Activated naive CD8-positive, alpha-beta T cell treated with anti-CD3 and anti-CD28 coated beads for 36 hours (primary cell): ENCODE measurements at regions not wholly inside any gene's neighbourhood (a gene's known extent, or its start where the extent isn't known, plus 50 kb on each side); places are given as distances from the start of the nearest gene placed in this dataset.

Source experiments
- DNase-seq: peaks from one replicate; pipeline ENCODE4 v3.0.0; 2021
- H3K27ac Mint-ChIP-seq: one replicate; pipeline ENCODE4 v1.8.0; 2022; ENCODE audit warnings: mild to moderate bottlenecking, moderate library complexity, mixed read lengths
- H3K27me3 Mint-ChIP-seq: one replicate; pipeline ENCODE4 v1.8.0; 2022; ENCODE audit warnings: mild to moderate bottlenecking, mixed read lengths
- H3K36me3 Mint-ChIP-seq: one replicate; pipeline ENCODE4 v1.8.0; 2021; ENCODE audit warnings: mild to moderate bottlenecking, mixed read lengths
- H3K4me1 Mint-ChIP-seq: one replicate; pipeline ENCODE4 v1.8.0; 2021; ENCODE audit warnings: mixed read lengths
- H3K4me3 Mint-ChIP-seq: one replicate; pipeline ENCODE4 v1.8.0; 2022; ENCODE audit warnings: mild to moderate bottlenecking, moderate library complexity, mixed read lengths
- H3K9me3 Mint-ChIP-seq: one replicate; pipeline ENCODE4 v1.8.0; 2022; ENCODE audit warnings: mixed read lengths

DNA sequence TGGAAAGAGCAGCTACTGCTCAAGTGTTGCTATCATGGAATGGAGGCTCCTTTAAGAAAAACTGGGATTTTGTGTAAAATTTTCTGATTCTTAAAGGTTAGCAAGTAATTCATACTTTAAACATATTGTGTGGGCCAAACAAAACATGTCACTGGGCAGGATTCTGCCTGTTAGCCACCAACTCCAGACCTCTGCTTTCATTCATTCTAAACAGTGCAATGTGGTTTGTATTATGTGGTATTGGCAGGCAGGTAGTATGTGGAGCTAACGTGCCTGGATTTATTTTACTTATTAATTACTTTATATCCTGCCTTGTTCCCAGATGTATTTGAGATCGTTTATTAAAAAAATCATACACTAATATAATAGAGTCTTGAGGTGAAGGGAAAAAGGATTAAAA, 1521.3 kb upstream of the ACVR2A start:
- no peak overlapping the region for H3K27ac Mint-ChIP-seq
- no peaks in the 10 kb centered on the region for H3K27me3 Mint-ChIP-seq
- no peak overlapping the region for H3K4me3 Mint-ChIP-seq
- DNase-seq, result no peak
- no peaks in the 10 kb centered on the region for H3K36me3 Mint-ChIP-seq
- H3K9me3 Mint-ChIP-seq, result no peaks in the 10 kb centered on the region
- H3K4me1 Mint-ChIP-seq, result no peaks in the 10 kb centered on the region

GRCh38 chr2:146321175-146321574, 1523.7 kb upstream of the ACVR2A start:
- no peaks in the 10 kb centered on the region for H3K36me3 Mint-ChIP-seq
- DNase-seq, result no peak
- H3K4me1 Mint-ChIP-seq, result no peaks in the 10 kb centered on the region
- no peaks in the 10 kb centered on the region for H3K9me3 Mint-ChIP-seq
- no peaks in the 10 kb centered on the region for H3K27me3 Mint-ChIP-seq
- H3K4me3 Mint-ChIP-seq, result no peak overlapping the region
- H3K27ac Mint-ChIP-seq, result no peak overlapping the region

DNA sequence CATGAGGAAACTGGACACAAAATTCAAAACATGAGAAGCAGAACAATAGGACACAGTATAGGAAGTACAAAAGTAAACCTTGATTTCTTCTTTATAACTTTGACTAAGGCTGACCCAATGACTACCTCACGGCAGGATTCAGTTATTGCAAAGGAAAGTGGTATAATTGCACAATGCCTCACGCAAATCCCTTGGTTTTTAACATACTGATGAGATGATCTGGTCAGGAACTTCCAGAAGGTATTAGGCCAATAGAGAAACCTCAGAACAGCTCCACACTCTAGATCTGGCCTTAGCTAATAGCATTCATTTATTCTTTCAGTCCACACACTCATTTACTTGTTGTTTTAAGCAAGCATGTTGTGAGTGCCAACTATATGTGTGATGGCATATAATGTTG, 1526.9 kb upstream of the ACVR2A start:
- Mint-ChIP-seq H3K4me1 (no peaks in the 10 kb centered on the region), H3K4me3 (no peak overlapping the region), H3K27ac (no peak overlapping the region), H3K27me3 (no peaks in the 10 kb centered on the region), H3K9me3 (no peaks in the 10 kb centered on the region), H3K36me3 (no peaks in the 10 kb centered on the region)
- no peak for DNase-seq

- no peaks in the 10 kb centered on the region for H3K27me3 Mint-ChIP-seq
- H3K4me1 Mint-ChIP-seq, result no peaks in the 10 kb centered on the region
- no peak for DNase-seq
- no peaks in the 10 kb centered on the region for H3K36me3 Mint-ChIP-seq
- no peak overlapping the region for H3K27ac Mint-ChIP-seq
- H3K9me3 Mint-ChIP-seq, result peaks cover 2% of the 10 kb centered on the region
- H3K4me3 Mint-ChIP-seq, result no peak overlapping the region
These were observed 1531.9 kb upstream of the ACVR2A start for GRCh38 chr2:146312899-146313298.

DNA sequence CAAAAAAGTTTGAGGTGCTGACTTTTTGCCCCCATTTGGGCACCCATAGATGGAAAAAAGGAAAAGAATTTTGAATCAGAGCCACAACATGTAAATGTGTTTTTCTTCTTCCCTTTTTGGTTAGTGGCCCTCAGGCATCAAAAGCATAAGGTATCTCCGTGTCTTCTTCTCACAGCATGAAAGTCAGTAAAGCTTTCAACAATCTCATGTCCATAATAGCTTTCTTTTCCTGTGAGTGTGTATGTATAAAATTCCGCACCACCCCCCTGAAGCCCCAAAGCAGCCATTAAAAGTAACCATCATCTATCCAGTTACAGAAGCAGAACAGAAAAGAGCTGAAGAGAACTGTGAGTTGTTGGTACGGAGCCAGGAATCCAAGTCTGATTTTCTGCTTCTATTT, 1539.7 kb upstream of the ACVR2A start:
- Mint-ChIP-seq H3K27ac (no peak overlapping the region), H3K27me3 (no peaks in the 10 kb centered on the region), H3K4me3 (no peak overlapping the region), H3K36me3 (no peaks in the 10 kb centered on the region), H3K4me1 (no peaks in the 10 kb centered on the region), H3K9me3 (peaks cover 8% of the 10 kb centered on the region)
- DNase-seq, result no peak

- DNase-seq, result no peak
- Mint-ChIP-seq H3K4me1 (no peaks in the 10 kb centered on the region), H3K36me3 (no peaks in the 10 kb centered on the region), H3K27me3 (no peaks in the 10 kb centered on the region), H3K4me3 (no peak overlapping the region), H3K9me3 (peaks cover 13% of the 10 kb centered on the region), H3K27ac (no peak overlapping the region)
These were observed 1543.5 kb upstream of the ACVR2A start for GRCh38 chr2:146301287-146301686.

GRCh38 chr2:146295080-146295670, 1549.7 kb upstream of the ACVR2A start:
- H3K4me1 Mint-ChIP-seq, result no peaks in the 10 kb centered on the region
- no peaks in the 10 kb centered on the region for H3K27me3 Mint-ChIP-seq
- peaks cover 15% of the 10 kb centered on the region for H3K9me3 Mint-ChIP-seq
- DNase-seq, result no peak
- no peak overlapping the region for H3K4me3 Mint-ChIP-seq
- H3K36me3 Mint-ChIP-seq, result no peaks in the 10 kb centered on the region
- H3K27ac Mint-ChIP-seq, result no peak overlapping the region

- H3K36me3 Mint-ChIP-seq, result no peaks in the 10 kb centered on the region
- no peak overlapping the region for H3K27ac Mint-ChIP-seq
- H3K4me3 Mint-ChIP-seq, result no peak overlapping the region
- H3K27me3 Mint-ChIP-seq, result no peaks in the 10 kb centered on the region
- no peaks in the 10 kb centered on the region for H3K4me1 Mint-ChIP-seq
- peaks cover 7% of the 10 kb centered on the region for H3K9me3 Mint-ChIP-seq
- no peak for DNase-seq
These were observed 1557.5 kb upstream of the ACVR2A start for GRCh38 chr2:146287281-146287680.

- no peak overlapping the region for H3K27ac Mint-ChIP-seq
These were observed 1565.9 kb upstream of the ACVR2A start for GRCh38 chr2:146278881-146279280.

DNA sequence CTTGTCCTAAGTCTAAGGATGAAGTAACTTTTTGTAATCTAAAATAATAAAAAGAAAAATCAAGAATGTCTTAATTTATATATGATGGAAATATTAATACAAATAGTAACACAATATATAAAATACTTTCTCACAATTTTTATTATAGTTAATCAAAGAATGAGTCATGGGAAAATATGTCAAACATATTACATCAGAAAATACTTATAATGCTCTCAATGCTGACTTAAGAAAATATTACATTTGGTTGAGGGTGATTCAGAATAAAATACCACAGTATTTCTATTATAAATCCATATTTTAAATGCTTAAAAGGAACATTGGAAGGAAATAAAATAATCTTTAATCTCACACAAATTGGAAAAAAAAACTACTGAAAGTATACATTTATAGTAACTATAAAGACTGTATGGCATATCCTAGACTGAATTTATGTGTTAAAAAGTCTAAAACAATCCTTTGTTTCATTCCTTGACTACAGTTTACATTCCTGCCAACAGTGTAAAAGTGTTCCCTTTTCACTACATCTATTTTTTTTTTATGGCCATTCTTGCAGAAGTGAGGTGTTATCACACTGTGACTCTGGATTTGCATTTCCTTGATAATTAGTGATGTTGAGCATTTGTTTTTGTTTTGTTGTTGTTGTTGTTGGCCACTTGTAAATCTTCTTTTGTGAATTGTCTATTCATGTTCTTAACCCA, 1573.5 kb upstream of the ACVR2A start:
- Mint-ChIP-seq H3K9me3 (no peaks in the 10 kb centered on the region), H3K4me3 (no peak overlapping the region), H3K27me3 (no peaks in the 10 kb centered on the region), H3K4me1 (no peaks in the 10 kb centered on the region), H3K27ac (no peak overlapping the region), H3K36me3 (no peaks in the 10 kb centered on the region)
- DNase-seq, result no peak

More at GRCh38 chr2:146278881-146279280, 1565.9 kb upstream of the ACVR2A start:
- DNase-seq, result no peak
- H3K4me1 Mint-ChIP-seq, result no peaks in the 10 kb centered on the region
- H3K36me3 Mint-ChIP-seq, result no peaks in the 10 kb centered on the region
- no peak overlapping the region for H3K4me3 Mint-ChIP-seq
- H3K27me3 Mint-ChIP-seq, result no peaks in the 10 kb centered on the region
- H3K9me3 Mint-ChIP-seq, result peaks cover 2% of the 10 kb centered on the region

DNA sequence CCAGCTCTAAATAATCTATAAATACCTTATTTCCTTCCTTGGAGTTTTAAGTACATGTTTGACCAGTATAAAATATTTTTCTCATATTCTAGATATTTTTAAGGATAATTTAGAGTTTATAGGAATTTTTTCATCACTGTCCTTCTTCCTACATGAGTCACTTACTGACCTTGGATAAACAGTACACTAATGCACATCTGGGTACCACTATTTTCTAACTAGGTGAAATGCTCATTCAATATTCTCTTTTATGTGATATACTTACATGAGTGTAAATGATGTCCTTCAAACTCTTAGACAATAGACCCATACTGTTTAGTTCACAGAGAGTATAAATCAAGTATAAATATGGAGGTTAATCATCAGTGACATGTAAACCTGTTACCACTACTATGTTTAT, 1574.2 kb upstream of the ACVR2A start:
- Mint-ChIP-seq H3K27ac (no peak overlapping the region), H3K4me3 (no peak overlapping the region), H3K4me1 (no peaks in the 10 kb centered on the region), H3K9me3 (no peaks in the 10 kb centered on the region), H3K27me3 (no peaks in the 10 kb centered on the region), H3K36me3 (no peaks in the 10 kb centered on the region)
- DNase-seq, result no peak

DNA sequence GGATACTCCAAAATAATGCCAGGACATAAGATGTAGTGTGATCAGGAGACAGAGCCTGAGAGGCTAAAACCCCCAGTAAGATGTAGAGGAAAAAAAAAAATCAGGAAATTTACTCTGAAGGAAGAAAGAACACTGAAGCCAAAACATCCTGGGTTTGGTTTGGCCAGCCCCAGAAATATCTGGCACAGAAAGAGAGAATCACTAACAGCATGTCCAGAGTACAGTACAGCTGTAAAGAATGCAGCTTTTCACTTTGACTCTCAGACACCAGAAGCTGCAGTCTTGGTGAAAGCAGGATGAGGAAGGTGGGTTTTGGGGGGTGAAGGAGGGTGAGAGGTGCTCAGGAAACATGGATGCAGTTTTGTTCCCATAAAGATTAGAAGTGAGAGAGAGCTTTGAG, 1577.7 kb upstream of the ACVR2A start:
- Mint-ChIP-seq H3K9me3 (no peaks in the 10 kb centered on the region), H3K27ac (no peak overlapping the region), H3K27me3 (no peaks in the 10 kb centered on the region), H3K4me1 (no peaks in the 10 kb centered on the region), H3K36me3 (no peaks in the 10 kb centered on the region), H3K4me3 (no peak overlapping the region)
- no peak for DNase-seq

- Mint-ChIP-seq H3K9me3 (no peaks in the 10 kb centered on the region), H3K27me3 (no peaks in the 10 kb centered on the region), H3K4me3 (no peak overlapping the region), H3K27ac (no peak overlapping the region), H3K36me3 (no peaks in the 10 kb centered on the region), H3K4me1 (no peaks in the 10 kb centered on the region)
- DNase-seq, result no peak
These were observed 1579.2 kb upstream of the ACVR2A start for GRCh38 chr2:146265656-146266055.

DNA sequence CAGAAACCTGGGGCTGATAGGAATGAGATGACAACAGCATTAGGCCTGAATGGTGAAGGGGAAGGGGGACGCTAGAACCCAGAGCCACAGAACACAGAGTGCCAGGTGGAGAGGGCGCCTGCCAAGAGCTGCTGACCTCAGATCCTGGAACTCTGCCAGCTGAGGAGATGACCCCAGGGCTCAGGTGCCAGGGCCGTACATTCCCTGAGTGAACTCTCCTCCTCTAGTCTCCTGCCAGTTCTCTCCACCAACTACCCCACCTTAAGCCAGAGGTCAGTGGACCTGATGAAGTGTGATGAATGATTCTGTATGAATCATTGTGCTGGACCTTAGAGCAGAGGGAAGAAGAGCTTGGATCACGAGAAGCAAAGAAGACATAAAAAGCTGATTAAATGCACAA, 1582.2 kb upstream of the ACVR2A start:
- no peaks in the 10 kb centered on the region for H3K4me1 Mint-ChIP-seq
- no peak overlapping the region for H3K4me3 Mint-ChIP-seq
- no peak for DNase-seq
- no peaks in the 10 kb centered on the region for H3K9me3 Mint-ChIP-seq
- no peaks in the 10 kb centered on the region for H3K27me3 Mint-ChIP-seq
- no peak overlapping the region for H3K27ac Mint-ChIP-seq
- H3K36me3 Mint-ChIP-seq, result no peaks in the 10 kb centered on the region

- H3K4me3 Mint-ChIP-seq, result no peak overlapping the region
- no peaks in the 10 kb centered on the region for H3K4me1 Mint-ChIP-seq
- no peaks in the 10 kb centered on the region for H3K36me3 Mint-ChIP-seq
- H3K9me3 Mint-ChIP-seq, result no peaks in the 10 kb centered on the region
- DNase-seq, result no peak
- H3K27me3 Mint-ChIP-seq, result no peaks in the 10 kb centered on the region
- no peak overlapping the region for H3K27ac Mint-ChIP-seq
These were observed 1584.3 kb upstream of the ACVR2A start for GRCh38 chr2:146260551-146260950.

GRCh38 chr2:146259816-146260215, 1585.0 kb upstream of the ACVR2A start:
- Mint-ChIP-seq H3K9me3 (no peaks in the 10 kb centered on the region), H3K4me1 (no peaks in the 10 kb centered on the region), H3K4me3 (no peak overlapping the region), H3K27ac (no peak overlapping the region), H3K36me3 (no peaks in the 10 kb centered on the region), H3K27me3 (no peaks in the 10 kb centered on the region)
- DNase-seq, result no peak
